GM12891 (cell line): ENCODE measurements at regions not wholly inside any gene's neighbourhood (a gene's known extent, or its start where the extent isn't known, plus 50 kb on each side); places are given as distances from the start of the nearest gene placed in this dataset.

Source experiments
- POLR2A ChIP-seq: IDR thresholded peaks from 2 replicates; pipeline ENCODE4 v1.6.1; 2011; ENCODE audit warnings: low read depth, low read length, control low read depth
- POLR2AphosphoS5 ChIP-seq: IDR thresholded peaks from 2 replicates; pipeline ENCODE4 v1.6.1; 2011; ENCODE audit warnings: low read depth, low read length, control low read depth
- POU2F2 ChIP-seq: IDR thresholded peaks from 2 replicates; pipeline ENCODE4 v1.6.1; 2011; ENCODE audit warnings: low read depth, mild to moderate bottlenecking, control low read depth, low read length, moderate library complexity
- SPI1 ChIP-seq: IDR thresholded peaks from 2 replicates; pipeline ENCODE4 v1.6.1; 2011; ENCODE audit warnings: low read depth, low read length, control low read depth
- TAF1 ChIP-seq: IDR thresholded peaks from 2 replicates; pipeline ENCODE4 v1.6.1; 2011; ENCODE audit warnings: low read depth, low read length, control low read depth

DNA sequence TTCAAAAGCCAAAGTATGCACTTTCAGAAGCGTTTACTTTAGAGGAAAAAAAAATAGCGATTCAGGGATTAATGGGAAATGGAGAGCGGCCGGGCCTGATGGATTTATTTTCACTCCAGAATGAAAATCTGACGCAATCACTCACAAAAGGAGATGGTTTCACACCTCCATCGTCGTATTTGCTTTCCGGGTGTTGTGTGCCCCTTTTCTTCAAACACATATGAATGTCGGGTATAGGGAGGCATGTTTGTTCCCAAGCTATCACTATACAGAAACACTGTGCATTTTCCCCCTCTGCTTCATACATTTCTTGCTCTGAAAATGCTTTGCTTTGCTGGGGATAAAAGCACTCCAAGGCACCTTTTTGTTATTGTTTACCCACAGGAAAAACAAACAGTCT is 562.2 kb upstream of the ZFHX3 start:
- no peak for TF ChIP-seq POLR2A
- no peak for TF ChIP-seq POLR2AphosphoS5
- no peak for TF ChIP-seq TAF1
- no peak for TF ChIP-seq SPI1
- no peak for TF ChIP-seq POU2F2
